GM23338 (cell line): ENCODE measurements at regions not wholly inside any gene's neighbourhood (a gene's known extent, or its start where the extent isn't known, plus 50 kb on each side); places are given as distances from the start of the nearest gene placed in this dataset.

Source experiments
- ATAC-seq: fragments of 200-7000 bp; cut with Tn5 transposase; 3 replicates; pipeline ENCODE4 v1.9.1; 2020
- DNase-seq: peaks from one replicate; pipeline ENCODE4 v3.0.0-alpha.2; 2015; ENCODE audit warnings: low spot score
- H2AFZ ChIP-seq: fragments of 200-600 bp; sonication (generic); 2 replicates; pipeline ENCODE4 v1.8.0; 2016; ENCODE audit warnings: antibody characterized with exemption, mild to moderate bottlenecking, moderate library complexity
- H3F3A ChIP-seq: fragments of 200-600 bp; sonication (generic); replicated peaks from 2 replicates; pipeline ENCODE4 v1.8.0; 2017; ENCODE audit warnings: antibody characterized with exemption, mixed run types, low read depth
- H3K27ac ChIP-seq: fragments of 200-600 bp; sonication (generic); 2 replicates; pipeline ENCODE4 v1.6.1; 2016; ENCODE audit warnings: low read depth
- H3K27me3 ChIP-seq: fragments of 200-600 bp; sonication (generic); 2 replicates; pipeline ENCODE4 v1.8.0; 2016; ENCODE audit warnings: mild to moderate bottlenecking, mixed run types, moderate library complexity; ENCODE audit not compliant: insufficient read depth
- H3K36me3 ChIP-seq: fragments of 200-600 bp; sonication (generic); 2 replicates; pipeline ENCODE4 v1.8.0; 2016; ENCODE audit warnings: mild to moderate bottlenecking; ENCODE audit not compliant: insufficient read depth
- H3K4me1 ChIP-seq: fragments of 200-600 bp; sonication (generic); 2 replicates; pipeline ENCODE4 v1.8.0; 2016; ENCODE audit warnings: mild to moderate bottlenecking, moderate library complexity; ENCODE audit not compliant: insufficient read depth
- H3K4me2 ChIP-seq: fragments of 200-600 bp; sonication (generic); 2 replicates; pipeline ENCODE4 v1.7.1; 2017; ENCODE audit warnings: mixed run types
- H3K4me3 ChIP-seq: fragments of 200-600 bp; sonication (generic); 2 replicates; pipeline ENCODE4 v1.6.1; 2016; ENCODE audit warnings: mixed run types
- H3K79me2 ChIP-seq: fragments of 200-600 bp; sonication (generic); replicated peaks from 2 replicates; pipeline ENCODE4 v1.8.0; 2017; ENCODE audit warnings: mild to moderate bottlenecking; ENCODE audit not compliant: insufficient read depth
- H3K9me2 ChIP-seq: fragments of 200-600 bp; sonication (generic); 2 replicates; pipeline ENCODE4 v1.8.0; 2017; ENCODE audit not compliant: insufficient read depth
- H4K20me1 ChIP-seq: fragments of 200-600 bp; sonication (generic); replicated peaks from 2 replicates; pipeline ENCODE4 v1.8.0; 2017; ENCODE audit warnings: mild to moderate bottlenecking; ENCODE audit not compliant: insufficient read depth
- H3K27ac Mint-ChIP-seq: 2 replicates; pipeline ENCODE4 v1.8.0; 2020; ENCODE audit warnings: inconsistent platforms, mild to moderate bottlenecking, moderate library complexity, mixed read lengths
- H3K27me3 Mint-ChIP-seq: 3 replicates; pipeline ENCODE4 v1.8.0; 2022; ENCODE audit warnings: low read depth, mild to moderate bottlenecking, moderate library complexity, mixed read lengths, inconsistent platforms; ENCODE audit not compliant: insufficient read depth, poor library complexity
- H3K36me3 Mint-ChIP-seq: 3 replicates; pipeline ENCODE4 v1.8.0; 2021; ENCODE audit warnings: low read depth, mild to moderate bottlenecking, inconsistent platforms, moderate library complexity, mixed read lengths
- H3K4me1 Mint-ChIP-seq: 3 replicates; pipeline ENCODE4 v1.8.0; 2020; ENCODE audit warnings: mild to moderate bottlenecking, inconsistent platforms, mixed read lengths
- H3K4me3 Mint-ChIP-seq: 3 replicates; pipeline ENCODE4 v1.8.0; 2021; ENCODE audit warnings: moderate library complexity, mild to moderate bottlenecking, inconsistent platforms, mixed read lengths
- H3K9me3 Mint-ChIP-seq: 3 replicates; pipeline ENCODE4 v1.8.0; 2020; ENCODE audit warnings: moderate library complexity, mild to moderate bottlenecking, inconsistent platforms, mixed read lengths
- JUNB ChIP-seq: IDR thresholded peaks from one replicate; pipeline ENCODE4 v1.6.1; 2016; ENCODE audit warnings: antibody characterized with exemption; ENCODE audit not compliant: unreplicated experiment
- NANOG ChIP-seq: IDR thresholded peaks from 2 replicates; pipeline ENCODE4 v1.6.1; 2016; ENCODE audit warnings: antibody characterized with exemption, borderline replicate concordance
- TF ChIP-seq, protein P1 (sequence below): fragments of 250-450 bp; sonication (Bioruptor Pico); IDR thresholded peaks from 2 replicates; pipeline ENCODE4 v1.5.0; 2020; ENCODE audit warnings: mild to moderate bottlenecking, moderate library complexity
- TF ChIP-seq, protein P2 (sequence below): IDR thresholded peaks from 2 replicates; pipeline ENCODE4 v1.6.1; 2016; ENCODE audit warnings: antibody characterized with exemption

DNA sequence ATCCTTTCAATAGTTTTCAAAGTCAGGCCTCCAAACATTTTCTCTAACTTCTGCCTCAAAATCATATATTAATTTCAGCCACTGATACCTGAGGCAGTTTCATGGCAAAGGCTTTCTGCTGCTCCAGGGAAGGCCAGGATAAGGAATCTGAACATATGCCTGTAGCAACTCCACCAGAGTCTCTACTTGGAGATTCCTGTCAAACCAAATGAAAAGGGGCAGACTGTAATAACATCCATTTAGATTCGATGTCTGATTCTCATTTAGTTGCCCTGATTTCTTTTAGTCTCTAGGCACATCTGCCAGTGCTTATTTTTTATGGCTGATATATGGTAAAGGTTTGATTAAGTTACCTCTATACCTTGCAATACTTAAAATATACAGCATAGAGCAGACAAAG is 109.6 kb upstream of the ZNF385D start:
- no peak overlapping the region for H3K4me3 ChIP-seq
- no peaks in the 10 kb centered on the region for H3K9me2 ChIP-seq
- H3K79me2 ChIP-seq, result no peaks in the 10 kb centered on the region
- TF ChIP-seq, protein P1, sequence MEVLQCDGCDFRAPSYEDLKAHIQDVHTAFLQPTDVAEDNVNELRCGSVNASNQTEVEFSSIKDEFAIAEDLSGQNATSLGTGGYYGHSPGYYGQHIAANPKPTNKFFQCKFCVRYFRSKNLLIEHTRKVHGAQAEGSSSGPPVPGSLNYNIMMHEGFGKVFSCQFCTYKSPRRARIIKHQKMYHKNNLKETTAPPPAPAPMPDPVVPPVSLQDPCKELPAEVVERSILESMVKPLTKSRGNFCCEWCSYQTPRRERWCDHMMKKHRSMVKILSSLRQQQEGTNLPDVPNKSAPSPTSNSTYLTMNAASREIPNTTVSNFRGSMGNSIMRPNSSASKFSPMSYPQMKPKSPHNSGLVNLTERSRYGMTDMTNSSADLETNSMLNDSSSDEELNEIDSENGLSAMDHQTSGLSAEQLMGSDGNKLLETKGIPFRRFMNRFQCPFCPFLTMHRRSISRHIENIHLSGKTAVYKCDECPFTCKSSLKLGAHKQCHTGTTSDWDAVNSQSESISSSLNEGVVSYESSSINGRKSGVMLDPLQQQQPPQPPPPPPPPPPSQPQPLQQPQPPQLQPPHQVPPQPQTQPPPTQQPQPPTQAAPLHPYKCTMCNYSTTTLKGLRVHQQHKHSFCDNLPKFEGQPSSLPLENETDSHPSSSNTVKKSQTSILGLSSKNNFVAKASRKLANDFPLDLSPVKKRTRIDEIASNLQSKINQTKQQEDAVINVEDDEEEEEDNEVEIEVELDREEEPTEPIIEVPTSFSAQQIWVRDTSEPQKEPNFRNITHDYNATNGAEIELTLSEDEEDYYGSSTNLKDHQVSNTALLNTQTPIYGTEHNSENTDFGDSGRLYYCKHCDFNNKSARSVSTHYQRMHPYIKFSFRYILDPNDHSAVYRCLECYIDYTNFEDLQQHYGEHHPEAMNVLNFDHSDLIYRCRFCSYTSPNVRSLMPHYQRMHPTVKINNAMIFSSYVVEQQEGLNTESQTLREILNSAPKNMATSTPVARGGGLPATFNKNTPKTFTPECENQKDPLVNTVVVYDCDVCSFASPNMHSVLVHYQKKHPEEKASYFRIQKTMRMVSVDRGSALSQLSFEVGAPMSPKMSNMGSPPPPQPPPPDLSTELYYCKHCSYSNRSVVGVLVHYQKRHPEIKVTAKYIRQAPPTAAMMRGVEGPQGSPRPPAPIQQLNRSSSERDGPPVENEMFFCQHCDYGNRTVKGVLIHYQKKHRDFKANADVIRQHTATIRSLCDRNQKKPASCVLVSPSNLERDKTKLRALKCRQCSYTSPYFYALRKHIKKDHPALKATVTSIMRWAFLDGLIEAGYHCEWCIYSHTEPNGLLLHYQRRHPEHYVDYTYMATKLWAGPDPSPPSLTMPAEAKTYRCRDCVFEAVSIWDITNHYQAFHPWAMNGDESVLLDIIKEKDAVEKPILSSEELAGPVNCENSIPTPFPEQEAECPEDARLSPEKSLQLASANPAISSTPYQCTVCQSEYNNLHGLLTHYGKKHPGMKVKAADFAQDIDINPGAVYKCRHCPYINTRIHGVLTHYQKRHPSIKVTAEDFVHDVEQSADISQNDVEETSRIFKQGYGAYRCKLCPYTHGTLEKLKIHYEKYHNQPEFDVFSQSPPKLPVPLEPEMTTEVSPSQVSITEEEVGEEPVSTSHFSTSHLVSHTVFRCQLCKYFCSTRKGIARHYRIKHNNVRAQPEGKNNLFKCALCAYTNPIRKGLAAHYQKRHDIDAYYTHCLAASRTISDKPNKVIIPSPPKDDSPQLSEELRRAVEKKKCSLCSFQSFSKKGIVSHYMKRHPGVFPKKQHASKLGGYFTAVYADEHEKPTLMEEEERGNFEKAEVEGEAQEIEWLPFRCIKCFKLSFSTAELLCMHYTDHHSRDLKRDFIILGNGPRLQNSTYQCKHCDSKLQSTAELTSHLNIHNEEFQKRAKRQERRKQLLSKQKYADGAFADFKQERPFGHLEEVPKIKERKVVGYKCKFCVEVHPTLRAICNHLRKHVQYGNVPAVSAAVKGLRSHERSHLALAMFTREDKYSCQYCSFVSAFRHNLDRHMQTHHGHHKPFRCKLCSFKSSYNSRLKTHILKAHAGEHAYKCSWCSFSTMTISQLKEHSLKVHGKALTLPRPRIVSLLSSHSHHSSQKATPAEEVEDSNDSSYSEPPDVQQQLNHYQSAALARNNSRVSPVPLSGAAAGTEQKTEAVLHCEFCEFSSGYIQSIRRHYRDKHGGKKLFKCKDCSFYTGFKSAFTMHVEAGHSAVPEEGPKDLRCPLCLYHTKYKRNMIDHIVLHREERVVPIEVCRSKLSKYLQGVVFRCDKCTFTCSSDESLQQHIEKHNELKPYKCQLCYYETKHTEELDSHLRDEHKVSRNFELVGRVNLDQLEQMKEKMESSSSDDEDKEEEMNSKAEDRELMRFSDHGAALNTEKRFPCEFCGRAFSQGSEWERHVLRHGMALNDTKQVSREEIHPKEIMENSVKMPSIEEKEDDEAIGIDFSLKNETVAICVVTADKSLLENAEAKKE, result no peak
- no peak for TF ChIP-seq JUNB
- no peak for TF ChIP-seq NANOG
- TF ChIP-seq, protein P2, sequence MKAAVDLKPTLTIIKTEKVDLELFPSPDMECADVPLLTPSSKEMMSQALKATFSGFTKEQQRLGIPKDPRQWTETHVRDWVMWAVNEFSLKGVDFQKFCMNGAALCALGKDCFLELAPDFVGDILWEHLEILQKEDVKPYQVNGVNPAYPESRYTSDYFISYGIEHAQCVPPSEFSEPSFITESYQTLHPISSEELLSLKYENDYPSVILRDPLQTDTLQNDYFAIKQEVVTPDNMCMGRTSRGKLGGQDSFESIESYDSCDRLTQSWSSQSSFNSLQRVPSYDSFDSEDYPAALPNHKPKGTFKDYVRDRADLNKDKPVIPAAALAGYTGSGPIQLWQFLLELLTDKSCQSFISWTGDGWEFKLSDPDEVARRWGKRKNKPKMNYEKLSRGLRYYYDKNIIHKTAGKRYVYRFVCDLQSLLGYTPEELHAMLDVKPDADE, result no peak
- no peak for DNase-seq
- no peaks in the 10 kb centered on the region for H3K36me3 ChIP-seq
- H3K36me3 Mint-ChIP-seq, result no peaks in the 10 kb centered on the region
- no peaks in the 10 kb centered on the region for H3K9me3 Mint-ChIP-seq
- H3K4me1 Mint-ChIP-seq, result peaks cover 16% of the 10 kb centered on the region
- H3K27me3 Mint-ChIP-seq, result no peaks in the 10 kb centered on the region
- H2AFZ ChIP-seq, result no peak overlapping the region
- H4K20me1 ChIP-seq, result no peaks in the 10 kb centered on the region
- no peak overlapping the region for H3K27ac ChIP-seq
- H3K27ac Mint-ChIP-seq, result no peak overlapping the region
- H3K4me3 Mint-ChIP-seq, result no peak overlapping the region
- ATAC-seq, result no peak
- peaks cover 12% of the 10 kb centered on the region for H3K4me1 ChIP-seq
- no peaks in the 10 kb centered on the region for H3K27me3 ChIP-seq
- H3F3A ChIP-seq, result no peaks in the 10 kb centered on the region
- no peak overlapping the region for H3K4me2 ChIP-seq

DNA sequence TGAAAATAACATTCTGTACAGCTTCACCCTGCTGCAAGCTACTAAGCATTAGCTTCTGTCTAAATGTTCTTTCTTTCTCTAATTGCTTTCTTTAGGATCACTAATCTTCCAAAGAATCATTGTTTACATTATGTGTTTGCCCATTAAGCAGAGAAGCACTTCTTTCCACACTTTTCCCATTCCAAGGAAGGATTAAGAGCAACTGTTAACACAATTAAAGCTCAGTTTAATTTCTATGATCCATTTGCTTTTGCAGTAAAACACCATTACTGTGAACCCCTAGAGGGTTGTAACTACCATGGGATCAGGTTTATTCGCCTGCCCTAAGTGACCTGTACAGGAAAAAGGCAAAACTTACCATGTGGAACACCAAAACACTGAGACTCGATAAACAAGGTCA is 125.8 kb upstream of the ZNF385D start:
- H3K27me3 Mint-ChIP-seq, result no peaks in the 10 kb centered on the region
- H3K9me2 ChIP-seq, result no peaks in the 10 kb centered on the region
- no peak overlapping the region for H3K4me3 Mint-ChIP-seq
- ATAC-seq, result no peak
- H3K27ac ChIP-seq, result no peak overlapping the region
- no peaks in the 10 kb centered on the region for H3F3A ChIP-seq
- no peaks in the 10 kb centered on the region for H3K36me3 ChIP-seq
- no peak overlapping the region for H3K4me2 ChIP-seq
- 0 out of 2 replicates have a peak overlapping the region, but pooled peaks have one; percentile 6 for H2AFZ ChIP-seq
- no peaks in the 10 kb centered on the region for H3K4me1 Mint-ChIP-seq
- H3K27me3 ChIP-seq, result no peaks in the 10 kb centered on the region
- H3K36me3 Mint-ChIP-seq, result no peaks in the 10 kb centered on the region
- no peak overlapping the region for H3K4me3 ChIP-seq
- no peaks in the 10 kb centered on the region; the same call in 2 of the 3 replicates for H3K9me3 Mint-ChIP-seq
- no peaks in the 10 kb centered on the region for H4K20me1 ChIP-seq
- no peak for DNase-seq
- no peaks in the 10 kb centered on the region for H3K79me2 ChIP-seq
- H3K4me1 ChIP-seq, result no peaks in the 10 kb centered on the region
- H3K27ac Mint-ChIP-seq, result no peak overlapping the region
- TF ChIP-seq, protein P1, result no peak
- TF ChIP-seq, protein P2, result no peak
